Left hindlimb (tissue), 1 donor: ENCODE measurements at regions not wholly inside any gene's neighbourhood (a gene's known extent, or its start where the extent isn't known, plus 50 kb on each side); places are given as distances from the start of the nearest gene placed in this dataset.
A peak's percentile ranks its signal among the peaks of the same experiment; 100 is the strongest.
"Not testable (repeated sequence)": the region's sequence is repeated elsewhere in the genome, so short reads cannot be mapped to it uniquely, and the experiment has no call there.

Source experiments
- DNase-seq: peaks from one replicate; pipeline ENCODE4 v3.0.0-alpha.2; 2018

DNA sequence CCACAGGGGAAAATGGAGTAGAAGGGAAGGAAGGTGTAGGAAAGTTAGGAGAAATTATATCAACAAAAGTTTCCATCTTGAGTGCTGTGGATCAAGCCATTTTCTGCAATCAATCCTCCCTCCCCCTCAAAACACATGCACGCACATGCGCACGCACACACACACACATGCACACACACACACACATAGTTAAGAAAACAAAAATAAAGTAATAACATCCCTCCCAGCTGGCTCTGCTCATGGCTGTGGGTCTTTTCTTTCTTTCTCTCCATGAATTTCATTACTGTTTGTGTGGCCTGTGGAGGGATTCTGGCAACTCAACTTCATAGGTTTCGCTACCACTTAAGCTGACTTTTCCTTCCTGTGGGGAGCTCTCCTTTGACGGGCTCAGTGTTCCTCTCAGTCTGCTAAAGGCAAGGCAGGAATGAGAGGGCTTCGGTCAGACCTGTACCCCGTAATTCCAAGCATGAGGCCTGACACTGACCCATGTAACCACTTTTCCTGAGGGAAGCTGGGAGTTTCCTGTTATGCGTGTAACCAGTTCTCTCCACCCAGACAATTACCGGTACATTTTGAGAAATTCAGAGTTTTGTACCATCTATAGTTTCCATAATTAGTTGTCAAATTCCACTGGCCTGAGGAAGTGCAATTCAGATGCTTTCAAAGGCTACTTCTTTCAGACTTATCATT lies 79.8 kb downstream of the ZNF92 start:
- DNase-seq, result no peak

GRCh38 chr7:65454469-65454868 lies 80.8 kb downstream of the ZNF92 start:
- no peak for DNase-seq

DNA sequence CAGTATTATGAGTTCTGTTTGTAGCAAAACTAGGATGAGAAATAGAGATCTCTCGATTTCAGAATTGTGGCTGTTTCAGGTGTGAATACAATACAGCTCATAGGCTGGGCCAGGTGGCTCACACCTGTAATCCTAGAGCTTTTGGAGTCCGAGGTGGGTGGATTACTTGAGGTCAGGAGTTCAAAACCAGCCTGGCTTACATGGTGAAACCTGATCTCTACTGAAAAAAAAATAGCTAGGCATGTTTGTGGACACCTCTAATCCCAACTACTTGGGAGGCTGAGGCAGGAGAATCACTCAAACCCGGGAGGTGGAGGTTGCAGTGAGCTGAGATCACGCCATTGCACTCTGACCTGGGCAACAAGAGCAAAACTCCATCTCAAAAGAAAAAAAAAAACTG lies 81.4 kb downstream of the ZNF92 start:
- not testable (repeated sequence) for DNase-seq

DNA sequence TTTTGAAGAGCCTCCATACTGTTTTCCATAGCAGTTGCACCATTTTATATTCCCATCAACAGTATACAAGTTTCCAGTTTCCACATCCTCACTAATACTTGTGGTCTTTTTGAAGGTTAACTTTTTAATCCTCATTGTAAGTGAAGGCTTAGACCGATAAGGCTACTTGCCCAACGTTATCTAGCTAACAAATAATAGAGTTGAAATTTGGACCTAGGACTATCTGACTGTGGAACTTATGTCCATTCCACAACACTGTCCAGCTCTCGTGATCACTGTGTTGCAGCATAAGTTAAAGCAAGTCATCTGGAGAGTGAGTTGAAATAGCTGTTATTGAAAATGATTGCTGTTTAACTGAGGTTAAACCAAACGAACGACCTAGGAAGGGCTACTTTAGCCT lies 84.0 kb downstream of the ZNF92 start:
- DNase-seq, result no peak

GRCh38 chr7:65459438-65459837 lies 85.8 kb downstream of the ZNF92 start:
- no peak for DNase-seq

- DNase-seq, result no peak
Measured at GRCh38 chr7:65462148-65462716, 88.6 kb downstream of the ZNF92 start.

DNA sequence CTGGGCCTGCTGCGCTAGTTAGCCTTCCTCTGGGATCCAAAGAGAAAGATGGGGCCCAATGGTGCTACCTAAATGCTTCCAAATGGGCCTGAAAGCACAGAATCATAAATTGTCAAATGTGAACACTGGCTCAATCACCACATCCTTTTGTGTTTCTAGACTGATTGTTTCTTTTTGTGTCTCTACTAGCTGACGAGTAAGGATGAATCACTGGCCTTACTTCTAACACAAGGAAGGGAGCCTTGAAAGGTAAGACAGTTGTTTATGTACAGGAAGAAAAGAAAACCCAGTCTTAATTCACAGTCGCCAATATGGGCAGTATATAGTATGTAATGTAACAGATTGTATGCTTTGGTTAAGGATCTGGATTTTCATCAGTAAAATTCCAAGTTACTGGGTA lies 89.5 kb downstream of the ZNF92 start:
- no peak for DNase-seq

DNA sequence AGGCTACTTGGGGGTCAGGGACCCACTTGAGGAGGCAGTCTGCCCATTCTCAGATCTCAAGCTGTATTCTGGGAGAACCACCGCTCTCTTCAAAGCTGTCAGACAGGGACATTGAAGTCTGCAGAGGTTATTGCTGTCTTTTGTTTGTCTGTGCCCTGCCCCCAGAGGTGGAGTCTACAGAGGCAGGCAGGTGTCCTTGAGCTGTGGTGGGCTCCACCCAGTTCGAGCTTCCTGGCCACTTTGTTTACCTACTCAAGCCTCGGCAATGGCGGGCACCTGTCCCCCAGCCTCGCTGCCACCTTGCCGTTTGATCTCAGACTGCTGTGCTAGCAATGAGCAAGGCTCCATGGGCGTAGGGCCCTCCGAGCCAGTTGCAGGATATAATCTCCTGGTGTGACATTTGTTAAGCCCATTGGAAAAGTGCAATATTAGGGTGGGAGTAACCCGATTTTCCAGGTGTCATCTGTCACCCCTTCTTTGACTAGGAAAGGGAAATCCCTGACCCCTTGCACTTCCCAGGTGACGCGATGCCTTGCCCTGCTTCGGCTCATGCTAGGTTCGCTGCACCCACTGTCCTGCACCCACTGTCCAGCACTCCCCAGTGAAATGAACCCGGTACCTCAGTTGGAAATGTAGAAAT lies 96.4 kb downstream of the ZNF92 start:
- not testable (repeated sequence) for DNase-seq

GRCh38 chr7:65471587-65471986 lies 97.9 kb downstream of the ZNF92 start:
- no peak for DNase-seq

GRCh38 chr7:65475040-65475726 lies 101.5 kb downstream of the ZNF92 start:
- DNase-seq, result no peak

DNA sequence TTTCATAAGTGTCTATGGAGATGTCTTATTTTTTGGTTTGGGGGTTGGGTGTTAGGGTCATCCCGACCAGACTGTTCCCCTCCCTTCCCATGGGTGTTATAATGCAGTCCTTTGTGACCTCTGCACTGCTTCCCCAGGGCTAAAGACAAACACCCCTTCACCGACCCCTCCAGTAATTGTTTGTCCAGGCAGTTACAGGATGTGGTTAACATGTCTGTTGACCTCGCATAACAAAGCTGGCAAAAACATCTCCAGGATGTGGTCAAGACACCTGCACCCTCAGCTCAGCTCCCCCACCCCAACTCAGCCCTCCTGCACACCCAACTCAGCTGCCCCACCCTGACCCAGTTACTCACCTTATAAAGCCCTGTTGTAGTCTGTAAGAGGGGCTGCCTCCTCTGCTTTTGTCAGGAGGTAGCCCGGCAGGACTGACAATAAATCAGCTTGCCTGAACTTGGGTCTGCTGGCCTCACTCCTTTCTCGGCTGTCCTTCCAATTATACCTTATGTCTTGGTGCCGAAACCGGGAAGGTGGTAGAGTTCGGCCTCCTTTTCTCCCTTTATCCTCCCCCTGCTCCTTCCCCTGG lies 102.2 kb downstream of the ZNF92 start:
- no peak for DNase-seq

- DNase-seq, result no peak
Measured at GRCh38 chr7:65477326-65477725, 103.7 kb downstream of the ZNF92 start.

DNA sequence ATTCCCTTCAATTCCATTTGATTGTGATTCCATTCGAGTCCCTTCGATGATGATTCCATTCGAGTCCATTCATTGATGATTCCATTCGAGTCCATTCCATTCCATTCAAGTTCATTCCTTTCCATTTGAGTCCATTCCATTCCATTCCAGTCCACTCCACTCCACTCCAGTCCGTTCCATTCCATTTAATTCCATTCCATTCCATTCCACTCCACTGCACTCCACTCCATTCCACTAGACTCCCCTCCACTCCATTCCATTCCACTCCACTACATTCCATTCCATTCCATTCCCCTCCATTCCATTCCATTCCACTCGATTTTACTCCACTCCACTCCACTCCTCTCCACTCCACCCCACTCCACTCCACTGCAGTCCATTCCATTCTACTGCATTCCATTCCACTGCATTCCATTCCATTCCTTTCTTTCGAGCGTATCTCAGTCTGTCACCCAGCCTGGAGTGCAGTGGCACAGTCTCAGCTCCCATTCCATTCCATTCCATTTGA lies 115.7 kb downstream of the ZNF92 start:
- DNase-seq, result no peak

GRCh38 chr7:65496697-65497096 lies 123.0 kb downstream of the ZNF92 start:
- not testable (repeated sequence) for DNase-seq

DNA sequence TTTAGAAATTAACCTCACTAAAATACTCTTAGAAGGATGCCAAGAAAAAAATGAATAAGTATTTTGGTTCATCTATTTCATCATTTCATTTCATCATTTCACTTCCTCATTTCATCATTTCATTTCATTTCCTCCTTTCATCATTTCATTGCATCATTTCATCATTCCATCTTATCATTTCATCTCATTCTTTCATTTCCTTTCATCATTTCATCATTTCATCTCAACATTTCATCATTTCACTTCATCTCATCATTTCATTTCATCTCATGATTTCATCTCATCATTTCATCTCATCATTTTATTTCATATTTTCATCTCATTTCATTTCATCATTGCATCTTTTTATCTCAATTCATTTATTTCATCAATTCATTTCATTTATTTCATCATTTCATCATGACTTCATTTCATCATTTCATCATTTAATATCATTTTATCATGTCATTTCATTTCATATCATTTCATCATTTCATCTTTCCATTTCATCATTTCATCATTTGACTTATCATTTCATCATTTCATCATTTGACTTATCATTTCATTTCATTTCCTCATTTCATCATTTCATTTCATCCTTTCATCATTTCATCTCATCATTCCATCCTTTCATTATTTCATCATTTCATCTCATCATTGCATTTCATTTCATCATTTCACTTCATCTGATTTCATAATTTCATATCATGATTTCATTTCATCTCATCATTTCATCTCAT lies 129.9 kb downstream of the ZNF92 start:
- no peak for DNase-seq

DNA sequence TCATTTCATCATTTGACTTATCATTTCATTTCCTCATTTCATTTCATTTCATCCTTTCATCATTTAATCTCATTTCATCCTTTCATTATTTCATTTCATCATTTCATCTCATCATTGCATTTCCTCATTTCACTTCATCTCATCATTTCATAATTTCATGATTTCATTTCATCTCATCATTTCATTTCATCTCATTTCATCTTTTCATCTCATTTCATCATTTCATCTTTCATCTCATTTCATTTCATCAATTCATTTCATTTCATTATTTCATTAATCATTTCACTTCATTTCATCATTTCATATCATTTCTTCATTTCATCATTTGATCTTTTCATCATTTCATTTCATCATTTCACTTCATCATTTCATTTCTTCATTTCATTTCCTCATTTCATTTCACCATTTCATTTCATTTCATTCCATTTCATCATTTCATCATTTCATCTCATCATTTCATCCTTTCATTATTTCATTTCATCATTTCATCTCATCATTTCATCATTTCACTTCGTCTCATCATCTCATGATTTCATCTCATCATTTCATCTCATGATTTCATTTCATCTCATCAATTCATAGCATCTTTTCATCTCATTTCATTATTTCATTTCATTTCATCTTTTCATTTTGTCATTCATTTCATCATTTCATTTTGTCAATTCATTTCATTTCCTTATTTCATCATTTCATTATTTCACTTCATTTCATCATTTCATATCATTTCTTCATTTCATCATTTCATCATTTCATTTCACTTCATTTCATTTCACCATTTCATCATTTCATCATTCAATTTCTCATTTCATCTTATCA lies 131.1 kb downstream of the ZNF92 start:
- not testable (repeated sequence) for DNase-seq

- DNase-seq, result not testable (repeated sequence)
Measured at GRCh38 chr7:65505320-65505633, 131.6 kb downstream of the ZNF92 start.

- not testable (repeated sequence) for DNase-seq
Measured at GRCh38 chr7:65508581-65509367, 135.1 kb downstream of the ZNF92 start.

DNA sequence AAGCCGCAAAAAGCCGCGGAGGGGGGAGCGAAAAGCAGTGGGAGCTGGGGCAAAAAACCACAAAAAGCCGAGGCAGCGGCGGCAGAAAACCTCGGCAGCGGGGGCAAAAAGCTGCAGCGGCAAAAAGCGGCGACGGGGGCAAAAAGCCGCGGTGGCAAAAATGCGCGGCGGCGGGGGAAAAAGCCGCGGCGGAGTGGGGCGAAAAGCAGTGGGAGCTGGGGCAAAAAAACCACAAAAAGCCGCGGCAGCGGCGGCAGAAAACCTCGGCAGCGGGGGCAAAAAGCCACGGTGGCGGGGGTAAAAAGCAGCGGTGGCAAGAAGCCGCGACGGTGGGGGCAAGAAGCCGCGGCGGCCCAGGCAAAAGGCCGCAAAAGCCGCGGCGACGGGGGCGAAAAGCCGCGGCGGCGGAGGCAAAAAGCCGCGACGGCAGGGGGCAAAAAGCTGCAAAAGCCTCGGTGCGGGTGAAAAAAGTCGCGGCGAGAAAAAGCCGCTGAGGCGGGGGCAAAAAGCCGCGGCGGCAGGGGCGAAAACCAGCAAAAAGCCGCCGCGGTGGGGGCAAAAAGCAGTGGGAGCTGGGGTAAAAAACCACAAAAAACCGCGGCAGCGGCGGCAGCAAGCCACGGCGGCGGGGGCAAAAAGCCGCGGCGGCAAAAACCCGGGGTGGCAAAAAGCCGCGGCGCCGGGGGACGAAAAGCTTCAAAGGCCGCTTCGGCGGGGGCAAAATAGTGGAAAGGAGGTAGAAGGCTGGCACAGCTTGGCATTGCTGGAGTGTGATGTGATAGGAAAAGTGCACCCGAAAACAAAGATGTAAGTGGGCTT lies 135.9 kb downstream of the ZNF92 start:
- peak; percentile 28 for DNase-seq

- DNase-seq, result not testable (repeated sequence)
Measured at GRCh38 chr7:65510187-65510538, 136.5 kb downstream of the ZNF92 start.
